Urothelium cell line (cell line): ENCODE measurements at regions not wholly inside any gene's neighbourhood (a gene's known extent, or its start where the extent isn't known, plus 50 kb on each side); places are given as distances from the start of the nearest gene placed in this dataset.
"Not testable (repeated sequence)": the region's sequence is repeated elsewhere in the genome, so short reads cannot be mapped to it uniquely, and the experiment has no call there.

ENCODE experiments used
- DNase-seq: peaks from one replicate; pipeline ENCODE4 v3.0.0; 2011; ENCODE audit warnings: low spot score, mixed read lengths
- FAIRE-seq: peaks from 2 replicates; lab custom pipeline; 2011; peaks lifted over from hg19 to GRCh38; lab: Jason Lieb, UNC

- FAIRE-seq (no peak), DNase-seq (no peak)
Measured at GRCh38 chrX:16067886-16068515, 55.4 kb upstream of the GRPR start.

- FAIRE-seq (no peak), DNase-seq (no peak)
Measured at GRCh38 chrX:16063921-16064320, 59.4 kb upstream of the GRPR start.

- no peak for FAIRE-seq
- no peak for DNase-seq
Measured at GRCh38 chrX:16063141-16063540, 60.2 kb upstream of the GRPR start.

- FAIRE-seq = no peak
- no peak for DNase-seq
Measured at GRCh38 chrX:16061296-16061695, 62.1 kb upstream of the GRPR start.

- DNase-seq = no peak
- FAIRE-seq = no peak
Measured at GRCh38 chrX:16060252-16060651, 63.1 kb upstream of the GRPR start.

- DNase-seq, FAIRE-seq: not testable (repeated sequence)
Measured at GRCh38 chrX:16049126-16049525, 74.2 kb upstream of the GRPR start.

GRCh38 chrX:16042980-16043379, 80.4 kb upstream of the GRPR start:
- no peak for DNase-seq
- FAIRE-seq = no peak

- FAIRE-seq (no peak), DNase-seq (no peak)
Measured at GRCh38 chrX:16039834-16040233, 83.5 kb upstream of the GRPR start.

- FAIRE-seq (no peak), DNase-seq (no peak)
Measured at GRCh38 chrX:16039363-16039762, 84.0 kb upstream of the GRPR start.

- DNase-seq (no peak), FAIRE-seq (no peak)
Measured at GRCh38 chrX:16033331-16033730, 90.0 kb upstream of the GRPR start.

- DNase-seq (no peak), FAIRE-seq (no peak)
Measured at GRCh38 chrX:16028576-16028975, 94.8 kb upstream of the GRPR start.

- no peak for FAIRE-seq
- peak; percentile 10 for DNase-seq
Measured at GRCh38 chrX:16023790-16024734, 99.3 kb upstream of the GRPR start.

GRCh38 chrX:16022580-16023200, 100.7 kb upstream of the GRPR start:
- FAIRE-seq = no peak

GRCh38 chrX:16018291-16018690, 105.1 kb upstream of the GRPR start:
- FAIRE-seq (no peak), DNase-seq (no peak)

More at GRCh38 chrX:16022580-16023200, 100.7 kb upstream of the GRPR start:
- DNase-seq = peak; percentile 3

- DNase-seq (no peak), FAIRE-seq (no peak)
Measured at GRCh38 chrX:16014171-16014570, 109.2 kb upstream of the GRPR start.

- no peak for DNase-seq
- FAIRE-seq = no peak
Measured at GRCh38 chrX:16012250-16012649, 111.1 kb upstream of the GRPR start.

- DNase-seq (no peak), FAIRE-seq (no peak)
Measured at GRCh38 chrX:16005917-16006316, 117.4 kb upstream of the GRPR start.

GRCh38 chrX:16002185-16002584, 121.2 kb upstream of the GRPR start:
- FAIRE-seq = no peak
- no peak for DNase-seq

- FAIRE-seq (no peak), DNase-seq (no peak)
Measured at GRCh38 chrX:15998350-15998749, 125.0 kb upstream of the GRPR start.

- FAIRE-seq = no peak
- DNase-seq = no peak
Measured at GRCh38 chrX:15989716-15990115, 133.6 kb upstream of the GRPR start.
